ENCODE measurements at regions not wholly inside any gene's neighbourhood (a gene's known extent, or its start where the extent isn't known, plus 50 kb on each side); places are given as distances from the start of the nearest gene placed in this dataset.

GRCh38 chr1:187374742-187375141, 546.0 kb downstream of the PLA2G4A start:
- Histone ChIP-seq H3K4me3 (ENCODE audit: low read depth, low read length, poor library complexity, severe bottlenecking) (no peak overlapping the region), H3K9ac (ENCODE audit: low read length) (no peak overlapping the region), H2AFZ (ENCODE audit: low read length) (no peak overlapping the region), H3K9me3 (ENCODE audit: low read length) (no peaks in the 10 kb centered on the region), H3K27me3 (ENCODE audit: insufficient read depth, low read length) (no peaks in the 10 kb centered on the region), H4K20me1 (ENCODE audit: insufficient read depth, low read length) (no peaks in the 10 kb centered on the region), H3K4me2 (ENCODE audit: low read length) (no peak overlapping the region), H3K79me2 (ENCODE audit: insufficient read depth, low read length) (no peaks in the 10 kb centered on the region), H3F3A (ENCODE audit: insufficient read depth, low read length) (no peaks in the 10 kb centered on the region), H3K27ac (ENCODE audit: low read depth, low read length, poor library complexity, severe bottlenecking) (no peak overlapping the region), H3K9me2 (ENCODE audit: low read depth, low read length) (no peaks in the 10 kb centered on the region), H3K4me1 (ENCODE audit: insufficient read depth, low read length, severe bottlenecking) (no peaks in the 10 kb centered on the region), H3K36me3 (ENCODE audit: insufficient read depth, low read length) (no peaks in the 10 kb centered on the region)
- TF ChIP-seq CTCF (IDR thresholded peaks at IDR 0.05; ENCODE audit: low read length) (no peak), EZH2 (IDR thresholded peaks at IDR 0.05; ENCODE audit: borderline replicate concordance, low read length) (no peak)

GRCh38 chr1:187383366-187383765, 554.6 kb downstream of the PLA2G4A start:
- Histone ChIP-seq H3K27ac (ENCODE audit: low read depth, low read length, poor library complexity, severe bottlenecking) (no peak overlapping the region), H3K36me3 (ENCODE audit: insufficient read depth, low read length) (no peaks in the 10 kb centered on the region), H3F3A (ENCODE audit: insufficient read depth, low read length) (no peaks in the 10 kb centered on the region), H3K4me1 (ENCODE audit: insufficient read depth, low read length, severe bottlenecking) (no peaks in the 10 kb centered on the region), H4K20me1 (ENCODE audit: insufficient read depth, low read length) (no peaks in the 10 kb centered on the region), H3K9me3 (ENCODE audit: low read length) (no peaks in the 10 kb centered on the region), H3K27me3 (ENCODE audit: insufficient read depth, low read length) (no peaks in the 10 kb centered on the region), H3K79me2 (ENCODE audit: insufficient read depth, low read length) (no peaks in the 10 kb centered on the region), H2AFZ (ENCODE audit: low read length) (no peak overlapping the region), H3K4me2 (ENCODE audit: low read length) (no peak overlapping the region), H3K9ac (ENCODE audit: low read length) (no peak overlapping the region), H3K9me2 (ENCODE audit: low read depth, low read length) (no peaks in the 10 kb centered on the region), H3K4me3 (ENCODE audit: low read depth, low read length, poor library complexity, severe bottlenecking) (no peak overlapping the region)
- TF ChIP-seq EZH2 (IDR thresholded peaks at IDR 0.05; ENCODE audit: borderline replicate concordance, low read length) (no peak), CTCF (IDR thresholded peaks at IDR 0.05; ENCODE audit: low read length) (peak; percentile 36; the same call in 1 of the 2 replicates)

- Histone ChIP-seq H3K36me3 (ENCODE audit: insufficient read depth, low read length) (no peaks in the 10 kb centered on the region), H3K9ac (ENCODE audit: low read length) (no peak overlapping the region), H3K4me1 (ENCODE audit: insufficient read depth, low read length, severe bottlenecking) (no peaks in the 10 kb centered on the region), H3K4me3 (ENCODE audit: low read depth, low read length, poor library complexity, severe bottlenecking) (no peak overlapping the region), H4K20me1 (ENCODE audit: insufficient read depth, low read length) (no peaks in the 10 kb centered on the region), H2AFZ (ENCODE audit: low read length) (no peak overlapping the region), H3K27ac (ENCODE audit: low read depth, low read length, poor library complexity, severe bottlenecking) (no peak overlapping the region), H3K9me3 (ENCODE audit: low read length) (no peaks in the 10 kb centered on the region), H3F3A (ENCODE audit: insufficient read depth, low read length) (no peaks in the 10 kb centered on the region), H3K79me2 (ENCODE audit: insufficient read depth, low read length) (no peaks in the 10 kb centered on the region), H3K4me2 (ENCODE audit: low read length) (no peak overlapping the region), H3K9me2 (ENCODE audit: low read depth, low read length) (no peaks in the 10 kb centered on the region), H3K27me3 (ENCODE audit: insufficient read depth, low read length) (no peaks in the 10 kb centered on the region)
- no peak for TF ChIP-seq CTCF (IDR thresholded peaks at IDR 0.05; ENCODE audit: low read length)
- no peak for TF ChIP-seq EZH2 (IDR thresholded peaks at IDR 0.05; ENCODE audit: borderline replicate concordance, low read length)
These were observed 555.8 kb downstream of the PLA2G4A start for GRCh38 chr1:187384504-187384903.
